Panc1 (cell line): ENCODE measurements at regions not wholly inside any gene's neighbourhood (a gene's known extent, or its start where the extent isn't known, plus 50 kb on each side); places are given as distances from the start of the nearest gene placed in this dataset.

Experiments used
- ATAC-seq: fragments of 200-7000 bp; cut with Tn5 transposase; 2 replicates; pipeline ENCODE4 v1.9.1; 2020; ENCODE audit warnings: mild to moderate bottlenecking, moderate library complexity
- BruUV-seq: library from RNA; stranded (reverse); fragments of 400-500 nt; replicated peaks from 2 replicates; lab custom pipeline; 2021; lab: Mats Ljungman, UMichigan
- CTCF ChIA-PET: fragments of 300-600 bp; sonication (Branson Sonifier 250); formaldehyde crosslinking; loops from one replicate; lab custom pipeline; 2022; ENCODE audit warnings: antibody characterized with exemption; lab: Charles Lee
- POLR2A ChIA-PET: fragments of 300-600 bp; sonication (Branson Sonifier 250); formaldehyde crosslinking; loops from one replicate; lab custom pipeline; 2022; ENCODE audit warnings: antibody characterized with exemption; lab: Charles Lee
- DNase-seq: peaks from one replicate; pipeline ENCODE4 v3.0.0-alpha.2; 2010; ENCODE audit warnings: low read depth, low spot score
- H3K27ac ChIP-seq: 2 replicates; pipeline ENCODE4 v1.5.1; 2011; ENCODE audit warnings: mild to moderate bottlenecking, low read length, inconsistent platforms
- H3K27me3 ChIP-seq: fragments of 200-500 bp; sonication (Bioruptor generic); 2 replicates; pipeline ENCODE4 v1.6.0; 2014; ENCODE audit warnings: low read length, inconsistent platforms; ENCODE audit not compliant: control insufficient read depth, insufficient read depth
- H3K36me3 ChIP-seq: fragments of 200-500 bp; sonication (Bioruptor generic); 2 replicates; pipeline ENCODE4 v1.5.1; 2014; ENCODE audit warnings: inconsistent platforms, mild to moderate bottlenecking, low read length, moderate library complexity; ENCODE audit not compliant: control insufficient read depth, insufficient read depth
- H3K4me1 ChIP-seq: 2 replicates; pipeline ENCODE4 v1.5.1; 2011; ENCODE audit warnings: inconsistent platforms, mild to moderate bottlenecking, low read length, moderate library complexity; ENCODE audit not compliant: control insufficient read depth, insufficient read depth
- H3K4me3 ChIP-seq, 2 experiments: 2 replicates each; pipeline ENCODE4 v1.5.1; 2011 to 2012; ENCODE audit warnings: low read depth in 2 of 2, low read length in 2 of 2, mild to moderate bottlenecking in 2 of 2, inconsistent platforms in 1 of 2, moderate library complexity in 1 of 2
- H3K9me3 ChIP-seq: fragments of 200-500 bp; sonication (Bioruptor generic); 2 replicates; pipeline ENCODE4 v1.5.1; 2014; ENCODE audit warnings: low read depth, mild to moderate bottlenecking, inconsistent platforms, low read length, moderate library complexity; ENCODE audit not compliant: control insufficient read depth, insufficient read depth
- CTCF ChIP-seq: fragments of 450-650 bp; IDR thresholded peaks from 2 replicates; pipeline ENCODE4 v1.5.1; 2017; ENCODE audit warnings: mild to moderate bottlenecking
- POLR2AphosphoS5 ChIP-seq: IDR thresholded peaks from 2 replicates; pipeline ENCODE4 v1.6.1; 2012; ENCODE audit warnings: mild to moderate bottlenecking, low read depth, low read length, moderate library complexity
- REST ChIP-seq, 2 experiments: IDR thresholded peaks; 2 replicates each; pipeline ENCODE4 v1.6.1; 2011 to 2012; ENCODE audit warnings: low read depth in 2 of 2, control low read depth in 1 of 2, low read length in 1 of 2, mild to moderate bottlenecking in 1 of 2, moderate library complexity in 1 of 2; ENCODE audit not compliant: insufficient read depth in 1 of 2
- SIN3A ChIP-seq: IDR thresholded peaks from 2 replicates; pipeline ENCODE4 v1.6.1; 2012; ENCODE audit warnings: low read depth, mild to moderate bottlenecking, low read length, moderate library complexity, borderline replicate concordance; ENCODE audit not compliant: insufficient read depth
- TCF7L2 ChIP-seq: IDR thresholded peaks from 2 replicates; pipeline ENCODE4 v1.6.1; 2011; ENCODE audit warnings: mild to moderate bottlenecking, low read depth, low read length, inconsistent platforms
- in situ Hi-C: cut with HindIII; loops from 2 replicates; pipeline ENCODE4 v1.10.0; 2016; ENCODE audit warnings: low sequenced_read_pairs, low pct_unique_long_range_greater_than_20kb
- intact Hi-C: fragments of 100-400 bp; cut with micrococcal nuclease; formaldehyde crosslinking; loops from one replicate; pipeline ENCODE4 v1.10.0; 2022; ENCODE audit not compliant: unreplicated experiment

- BruUV-seq = no TSS peak
- no peaks in the 10 kb centered on the region for H3K9me3 ChIP-seq
- H3K4me1 ChIP-seq = no peaks in the 10 kb centered on the region
- in situ Hi-C loops (no loop called here), intact Hi-C loops (no loop called here)
- ATAC-seq (peak; percentile 60), DNase-seq (no peak)
- H3K27me3 ChIP-seq = peaks cover 4% of the 10 kb centered on the region; the same call in 1 of the 2 replicates
- no peak overlapping the region for H3K4me3 ChIP-seq
- ChIA-PET POLR2A (no interaction called here), CTCF (no interaction called here)
- no peak for TF ChIP-seq REST (IDR thresholded peaks at IDR 0.05; ENCODE audit: insufficient read depth in 1 of 2, low read depth in 2 of 2, low read length in 1 of 2)
- TF ChIP-seq POLR2AphosphoS5 = no peak
- no peak for TF ChIP-seq CTCF
- no peak for TF ChIP-seq TCF7L2
- no peak for TF ChIP-seq SIN3A
- H3K27ac ChIP-seq = no peak overlapping the region
- H3K36me3 ChIP-seq = no peaks in the 10 kb centered on the region
These were observed 266.1 kb upstream of the HDAC4 start for GRCh38 chr2:239666855-239667376.

- peaks cover 10% of the 10 kb centered on the region; the same call in 1 of the 2 replicates for H3K27me3 ChIP-seq
- DNase-seq = no peak
- CTCF ChIA-PET = no interaction called here
- TF ChIP-seq CTCF (no peak), TCF7L2 (no peak), POLR2AphosphoS5 (no peak), REST (IDR thresholded peaks at IDR 0.05; ENCODE audit: insufficient read depth in 1 of 2, low read depth in 2 of 2, low read length in 1 of 2) (no peak), SIN3A (no peak)
- no peaks in the 10 kb centered on the region for H3K9me3 ChIP-seq
- in situ Hi-C loops (no loop called here), intact Hi-C loops (no loop called here)
- H3K27ac ChIP-seq = no peak overlapping the region
- BruUV-seq = no TSS peak
- POLR2A ChIA-PET = no interaction called here
- H3K4me1 ChIP-seq = no peaks in the 10 kb centered on the region
- no peaks in the 10 kb centered on the region for H3K36me3 ChIP-seq
- ATAC-seq = no peak
- no peak overlapping the region for H3K4me3 ChIP-seq
These were observed 265.4 kb upstream of the HDAC4 start for GRCh38 chr2:239666053-239666854.
